ENCODE measurements at regions not wholly inside any gene's neighbourhood (a gene's known extent, or its start where the extent isn't known, plus 50 kb on each side); places are given as distances from the start of the nearest gene placed in this dataset.

DNA sequence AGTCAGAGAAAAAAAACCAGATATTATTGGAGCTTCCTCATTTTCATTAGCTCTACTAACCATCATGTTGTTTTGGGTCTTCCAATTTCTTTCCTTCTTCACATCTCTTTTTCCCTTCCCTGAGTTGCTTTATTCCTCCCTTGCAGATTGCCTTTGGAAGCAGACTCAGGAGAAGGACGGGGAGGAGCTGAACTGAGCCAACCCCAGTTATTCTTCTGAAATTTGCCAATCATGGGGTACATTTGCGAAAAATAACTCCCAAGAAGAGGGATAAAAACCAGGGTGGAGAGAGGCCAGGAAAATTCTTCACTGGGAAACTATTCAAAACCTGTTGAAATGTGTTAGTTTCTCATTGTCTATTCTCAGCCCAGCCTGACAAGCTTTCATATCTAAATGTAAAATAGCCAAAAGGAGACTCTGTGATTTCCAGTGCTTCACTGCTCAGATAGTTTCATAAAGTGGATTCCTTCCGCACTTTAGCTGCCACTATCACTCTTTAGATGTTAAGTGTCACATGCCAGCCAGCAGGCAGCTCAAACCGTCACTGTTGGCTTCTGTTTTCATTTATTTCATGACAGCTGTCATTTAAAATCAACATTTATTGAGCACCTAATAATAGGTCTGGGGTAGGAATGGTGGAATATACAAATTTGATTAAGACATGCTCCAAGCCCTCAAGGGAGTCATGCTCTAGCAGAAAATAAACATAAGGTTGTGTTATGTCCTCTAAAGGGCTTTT lies 204.5 kb downstream of the SREK1 start:
- DNase-seq, result no peak
- Histone ChIP-seq H3K9ac (no peak overlapping the region), H3K36me3 (replicated peaks in 1 of 2; ENCODE audit: control insufficient read depth in 1 of 2, insufficient read depth in 2 of 2, low read length in 1 of 2) (no peaks in the 10 kb centered on the region), H2AFZ (ENCODE audit: low read depth) (no peak overlapping the region), H3K27me3 (ENCODE audit: insufficient read depth) (peaks cover 4% of the 10 kb centered on the region; the same call in 1 of the 2 replicates), H3K9me2 (no peaks in the 10 kb centered on the region), H4K20me1 (ENCODE audit: insufficient read depth) (no peaks in the 10 kb centered on the region), H3K4me2 (no peak overlapping the region), H3K79me2 (ENCODE audit: insufficient read depth) (no peaks in the 10 kb centered on the region), H3K9me3 (no peaks in the 10 kb centered on the region), H3K27ac (ENCODE audit: low read depth in 2 of 2, low read length in 1 of 2) (no peak overlapping the region), H3K4me3 (ENCODE audit: low read depth in 2 of 2, low read length in 1 of 2) (no peak overlapping the region), H3K4me1 (ENCODE audit: control insufficient read depth in 1 of 2, insufficient read depth in 2 of 2, low read depth in 1 of 2, low read length in 1 of 2) (peaks cover 0 to 21% of the 10 kb centered on the region in 2 experiments; a peak in 2 of 4 replicates), H3F3A (replicated peaks; ENCODE audit: insufficient read depth) (no peaks in the 10 kb centered on the region)
- ChIA-PET POLR2A (no interaction called here), CTCF (interaction anchor here (0.8 to 1.3 kb wide), 2 partner anchors 11 to 42 kb away, joined by 3 to 4 read pairs; no protein-coding TSS in a partner anchor)
- WGBS (ENCODE audit: low lambda C conversion rate), result 17% methylated on average over 4 of the region's 4 CpGs
- TF ChIP-seq FOXJ3 (CRISPR knock-in tag; IDR thresholded peaks at IDR 0.05) (no peak), MEF2A (IDR thresholded peaks at IDR 0.05; ENCODE audit: borderline replicate concordance, low read depth) (no peak), RAD21 (IDR thresholded peaks at IDR 0.05; ENCODE audit: low read length) (no peak), RFX5 (IDR thresholded peaks at IDR 0.05; ENCODE audit: low read length) (no peak), RCOR1 (IDR thresholded peaks at IDR 0.05; ENCODE audit: low read length) (no peak), YY1 (IDR thresholded peaks at IDR 0.05; ENCODE audit: low read depth) (no peak), POLR2AphosphoS5 (IDR thresholded peaks at IDR 0.05; ENCODE audit: low read depth, low read length) (no peak), EZH2phosphoT487 (IDR thresholded peaks at IDR 0.05; ENCODE audit: borderline replicate concordance, low read depth) (no peak), TEAD4 (IDR thresholded peaks at IDR 0.05; ENCODE audit: borderline replicate concordance, insufficient read depth) (no peak)
- TF ChIP-seq, protein P1, sequence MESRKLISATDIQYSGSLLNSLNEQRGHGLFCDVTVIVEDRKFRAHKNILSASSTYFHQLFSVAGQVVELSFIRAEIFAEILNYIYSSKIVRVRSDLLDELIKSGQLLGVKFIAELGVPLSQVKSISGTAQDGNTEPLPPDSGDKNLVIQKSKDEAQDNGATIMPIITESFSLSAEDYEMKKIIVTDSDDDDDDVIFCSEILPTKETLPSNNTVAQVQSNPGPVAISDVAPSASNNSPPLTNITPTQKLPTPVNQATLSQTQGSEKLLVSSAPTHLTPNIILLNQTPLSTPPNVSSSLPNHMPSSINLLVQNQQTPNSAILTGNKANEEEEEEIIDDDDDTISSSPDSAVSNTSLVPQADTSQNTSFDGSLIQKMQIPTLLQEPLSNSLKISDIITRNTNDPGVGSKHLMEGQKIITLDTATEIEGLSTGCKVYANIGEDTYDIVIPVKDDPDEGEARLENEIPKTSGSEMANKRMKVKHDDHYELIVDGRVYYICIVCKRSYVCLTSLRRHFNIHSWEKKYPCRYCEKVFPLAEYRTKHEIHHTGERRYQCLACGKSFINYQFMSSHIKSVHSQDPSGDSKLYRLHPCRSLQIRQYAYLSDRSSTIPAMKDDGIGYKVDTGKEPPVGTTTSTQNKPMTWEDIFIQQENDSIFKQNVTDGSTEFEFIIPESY (IDR thresholded peaks at IDR 0.05; ENCODE audit: borderline replicate concordance, low read depth), result no peak
- TF ChIP-seq, protein P2, sequence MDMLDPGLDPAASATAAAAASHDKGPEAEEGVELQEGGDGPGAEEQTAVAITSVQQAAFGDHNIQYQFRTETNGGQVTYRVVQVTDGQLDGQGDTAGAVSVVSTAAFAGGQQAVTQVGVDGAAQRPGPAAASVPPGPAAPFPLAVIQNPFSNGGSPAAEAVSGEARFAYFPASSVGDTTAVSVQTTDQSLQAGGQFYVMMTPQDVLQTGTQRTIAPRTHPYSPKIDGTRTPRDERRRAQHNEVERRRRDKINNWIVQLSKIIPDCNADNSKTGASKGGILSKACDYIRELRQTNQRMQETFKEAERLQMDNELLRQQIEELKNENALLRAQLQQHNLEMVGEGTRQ (IDR thresholded peaks at IDR 0.05; ENCODE audit: borderline replicate concordance, low read depth, low read length), result no peak
- TF ChIP-seq, protein P3, sequence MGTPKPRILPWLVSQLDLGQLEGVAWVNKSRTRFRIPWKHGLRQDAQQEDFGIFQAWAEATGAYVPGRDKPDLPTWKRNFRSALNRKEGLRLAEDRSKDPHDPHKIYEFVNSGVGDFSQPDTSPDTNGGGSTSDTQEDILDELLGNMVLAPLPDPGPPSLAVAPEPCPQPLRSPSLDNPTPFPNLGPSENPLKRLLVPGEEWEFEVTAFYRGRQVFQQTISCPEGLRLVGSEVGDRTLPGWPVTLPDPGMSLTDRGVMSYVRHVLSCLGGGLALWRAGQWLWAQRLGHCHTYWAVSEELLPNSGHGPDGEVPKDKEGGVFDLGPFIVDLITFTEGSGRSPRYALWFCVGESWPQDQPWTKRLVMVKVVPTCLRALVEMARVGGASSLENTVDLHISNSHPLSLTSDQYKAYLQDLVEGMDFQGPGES (IDR thresholded peaks at IDR 0.05; ENCODE audit: low read depth, low read length), result no peak

DNA sequence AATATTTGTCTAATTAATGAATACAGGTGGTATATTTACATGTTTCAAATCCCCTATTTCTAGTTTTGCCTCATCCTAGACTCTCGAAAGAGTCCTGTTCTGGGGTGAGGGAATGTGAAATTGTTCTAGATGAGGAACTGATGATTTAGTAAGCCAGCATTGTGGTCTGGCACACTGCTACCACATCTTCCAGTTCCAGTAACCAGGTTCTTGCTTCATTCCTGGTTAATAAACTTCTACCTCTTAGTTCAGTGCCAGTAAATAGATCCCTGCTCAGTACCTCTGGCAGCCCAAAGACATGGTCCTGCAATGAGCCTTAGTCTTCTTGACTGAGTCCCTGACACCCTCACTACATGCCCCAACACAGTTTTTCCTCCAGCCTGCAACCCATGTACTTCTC lies 207.7 kb downstream of the SREK1 start:
- H3K79me2 ChIP-seq (ENCODE audit: insufficient read depth), result no peaks in the 10 kb centered on the region
- no peaks in the 10 kb centered on the region for H3K9me3 ChIP-seq
- WGBS (ENCODE audit: low lambda C conversion rate), result 4% methylated on average over 1 of the region's 1 CpG
- no peak overlapping the region for H3K27ac ChIP-seq (ENCODE audit: low read depth in 2 of 2, low read length in 1 of 2)
- TF ChIP-seq EP300 (IDR thresholded peaks at IDR 0.05; ENCODE audit: borderline replicate concordance in 1 of 2, low read depth in 1 of 2, low read length in 1 of 2), result no peak
- TF ChIP-seq SMC3 (IDR thresholded peaks at IDR 0.05; ENCODE audit: low read depth, low read length), result no peak
- no peak for TF ChIP-seq FOXM1 (IDR thresholded peaks at IDR 0.05; ENCODE audit: low read depth)
- no peak for TF ChIP-seq RCOR1 (IDR thresholded peaks at IDR 0.05; ENCODE audit: low read length)
- no peak for TF ChIP-seq SIN3A (IDR thresholded peaks at IDR 0.05; ENCODE audit: borderline replicate concordance, low read depth, low read length)
- TF ChIP-seq MEF2A (IDR thresholded peaks at IDR 0.05; ENCODE audit: borderline replicate concordance, low read depth), result no peak
- no peak for TF ChIP-seq TEAD4 (IDR thresholded peaks at IDR 0.05; ENCODE audit: borderline replicate concordance, insufficient read depth)
- TF ChIP-seq, protein P4, sequence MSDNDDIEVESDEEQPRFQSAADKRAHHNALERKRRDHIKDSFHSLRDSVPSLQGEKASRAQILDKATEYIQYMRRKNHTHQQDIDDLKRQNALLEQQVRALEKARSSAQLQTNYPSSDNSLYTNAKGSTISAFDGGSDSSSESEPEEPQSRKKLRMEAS (IDR thresholded peaks at IDR 0.05; ENCODE audit: low read depth), result no peak
- H3K27me3 ChIP-seq (ENCODE audit: insufficient read depth), result no peaks in the 10 kb centered on the region
- no peak overlapping the region for H2AFZ ChIP-seq (ENCODE audit: low read depth)
- CTCF ChIA-PET, result no interaction called here
- no peak overlapping the region for H3K4me3 ChIP-seq (ENCODE audit: low read depth in 2 of 2, low read length in 1 of 2)
- no peaks in the 10 kb centered on the region for H4K20me1 ChIP-seq (ENCODE audit: insufficient read depth)
- H3K9me2 ChIP-seq, result no peaks in the 10 kb centered on the region
- H3K4me1 ChIP-seq (ENCODE audit: control insufficient read depth in 1 of 2, insufficient read depth in 2 of 2, low read depth in 1 of 2, low read length in 1 of 2), result peaks cover 0 to 6% of the 10 kb centered on the region in 2 experiments; a peak in 1 of 4 replicates
- no peak overlapping the region for H3K9ac ChIP-seq
- no peaks in the 10 kb centered on the region for H3F3A ChIP-seq (replicated peaks; ENCODE audit: insufficient read depth)
- no peaks in the 10 kb centered on the region for H3K36me3 ChIP-seq (replicated peaks in 1 of 2; ENCODE audit: control insufficient read depth in 1 of 2, insufficient read depth in 2 of 2, low read length in 1 of 2)
- H3K4me2 ChIP-seq, result no peak overlapping the region
- POLR2A ChIA-PET, result no interaction called here
- DNase-seq, result no peak
